Stimulated activated CD8-positive, alpha-beta memory T cell treated with anti-CD3 and anti-CD28 coated beads, Interleukin-2, amount 100 ng/mL, for 48 hours (primary cell): ENCODE measurements at regions not wholly inside any gene's neighbourhood (a gene's known extent, or its start where the extent isn't known, plus 50 kb on each side); places are given as distances from the start of the nearest gene placed in this dataset.

Experiments
- DNase-seq, 2 donors: peaks; one replicate each; pipeline ENCODE4 v3.0.0-alpha.2; 2020; ENCODE audit warnings: low read depth in 2 of 2

- no peak for DNase-seq
These were observed 62.2 kb upstream of the ZNF462 start for GRCh38 chr9:106800701-106801270.

GRCh38 chr9:106801816-106802215 lies 61.1 kb upstream of the ZNF462 start:
- no peak for DNase-seq
